A172 (cell line): ENCODE measurements at regions not wholly inside any gene's neighbourhood (a gene's known extent, or its start where the extent isn't known, plus 50 kb on each side); places are given as distances from the start of the nearest gene placed in this dataset.
A peak's percentile ranks its signal among the peaks of the same experiment; 100 is the strongest.
"Not testable (repeated sequence)": the region's sequence is repeated elsewhere in the genome, so short reads cannot be mapped to it uniquely, and the experiment has no call there.

ENCODE experiments used
- DNase-seq: peaks from one replicate; pipeline ENCODE4 v3.0.0-alpha.2; 2015; ENCODE audit warnings: low spot score

DNA sequence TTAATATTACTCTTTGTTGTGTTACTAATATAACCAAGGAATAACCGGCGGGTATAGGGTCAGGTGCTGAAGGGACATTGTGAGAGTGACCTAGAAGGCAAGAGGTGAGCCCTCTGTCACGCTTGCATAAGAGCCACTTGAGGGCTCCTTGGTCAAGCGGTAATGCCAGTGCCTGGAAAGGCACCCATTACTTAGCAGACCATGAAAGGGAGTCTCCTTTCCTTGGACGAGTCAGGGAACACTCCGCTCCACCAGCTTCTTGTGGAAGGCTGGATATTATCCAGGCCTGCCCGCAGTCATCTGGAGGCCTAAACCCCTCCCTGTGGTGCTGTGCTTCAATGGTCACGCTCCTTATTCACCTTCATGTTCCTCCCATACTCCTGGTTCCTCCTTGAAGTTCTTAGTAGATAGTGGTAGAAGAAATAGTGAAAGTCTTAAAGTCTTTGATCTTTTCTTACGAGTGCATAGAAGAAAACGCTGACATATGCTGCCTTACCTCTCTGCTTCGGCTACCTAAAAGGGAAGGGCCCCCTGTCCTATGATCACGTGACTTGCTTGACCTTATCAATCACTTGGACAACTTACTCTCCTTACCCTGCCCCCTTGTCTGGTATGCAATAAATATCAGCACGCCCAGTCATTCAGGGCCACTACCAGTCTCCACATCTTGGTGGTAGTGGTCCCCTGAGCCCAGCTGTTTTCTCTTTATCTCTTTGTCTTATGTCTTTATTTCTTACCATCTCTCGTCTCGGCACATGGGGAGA, 59.6 kb upstream of the DMRTB1 start:
- not testable (repeated sequence) for DNase-seq

DNA sequence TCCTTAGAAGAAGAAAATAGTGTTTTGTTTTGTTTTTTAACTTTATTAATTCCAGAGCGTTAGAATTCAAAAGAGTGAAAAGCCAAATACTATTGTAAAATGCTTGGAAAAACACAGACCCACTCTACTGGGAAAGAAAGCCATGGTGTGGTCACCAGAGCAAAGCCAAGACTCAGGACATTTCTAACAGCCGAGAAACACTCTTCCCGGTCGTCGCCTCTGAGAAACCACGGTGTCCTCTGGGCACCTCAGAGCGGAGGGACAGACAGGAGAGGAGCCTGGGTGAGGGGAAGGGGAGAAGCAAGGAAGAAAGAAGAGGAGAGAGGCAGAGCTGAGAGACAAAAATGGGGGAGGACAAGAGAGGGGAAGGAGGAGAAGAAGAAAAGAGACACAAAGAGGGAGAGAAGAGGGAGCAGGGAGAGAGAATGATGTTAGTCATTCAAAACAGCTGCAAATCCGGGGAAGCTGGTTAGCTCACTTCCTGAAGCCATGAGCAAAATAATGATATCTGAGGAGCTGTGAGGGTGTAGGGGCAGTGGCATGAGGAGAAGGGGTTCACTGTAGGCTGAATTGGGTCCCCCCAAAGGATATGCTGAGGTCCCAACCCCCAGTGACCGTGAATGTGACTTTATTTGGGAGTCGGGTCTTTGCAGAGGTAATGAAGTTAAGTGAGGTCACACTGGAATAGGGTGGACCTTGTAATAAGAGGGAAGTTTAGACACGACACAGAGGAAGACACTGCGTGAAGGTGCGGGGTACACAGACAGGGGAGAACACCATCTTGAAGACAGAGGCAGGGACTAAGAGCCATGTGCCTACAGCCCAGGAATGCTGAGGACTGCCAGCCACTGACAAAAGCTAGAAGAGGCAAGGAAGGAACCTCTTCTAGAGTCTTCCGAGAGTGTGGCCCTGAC, 58.2 kb upstream of the DMRTB1 start:
- DNase-seq: no peak

DNA sequence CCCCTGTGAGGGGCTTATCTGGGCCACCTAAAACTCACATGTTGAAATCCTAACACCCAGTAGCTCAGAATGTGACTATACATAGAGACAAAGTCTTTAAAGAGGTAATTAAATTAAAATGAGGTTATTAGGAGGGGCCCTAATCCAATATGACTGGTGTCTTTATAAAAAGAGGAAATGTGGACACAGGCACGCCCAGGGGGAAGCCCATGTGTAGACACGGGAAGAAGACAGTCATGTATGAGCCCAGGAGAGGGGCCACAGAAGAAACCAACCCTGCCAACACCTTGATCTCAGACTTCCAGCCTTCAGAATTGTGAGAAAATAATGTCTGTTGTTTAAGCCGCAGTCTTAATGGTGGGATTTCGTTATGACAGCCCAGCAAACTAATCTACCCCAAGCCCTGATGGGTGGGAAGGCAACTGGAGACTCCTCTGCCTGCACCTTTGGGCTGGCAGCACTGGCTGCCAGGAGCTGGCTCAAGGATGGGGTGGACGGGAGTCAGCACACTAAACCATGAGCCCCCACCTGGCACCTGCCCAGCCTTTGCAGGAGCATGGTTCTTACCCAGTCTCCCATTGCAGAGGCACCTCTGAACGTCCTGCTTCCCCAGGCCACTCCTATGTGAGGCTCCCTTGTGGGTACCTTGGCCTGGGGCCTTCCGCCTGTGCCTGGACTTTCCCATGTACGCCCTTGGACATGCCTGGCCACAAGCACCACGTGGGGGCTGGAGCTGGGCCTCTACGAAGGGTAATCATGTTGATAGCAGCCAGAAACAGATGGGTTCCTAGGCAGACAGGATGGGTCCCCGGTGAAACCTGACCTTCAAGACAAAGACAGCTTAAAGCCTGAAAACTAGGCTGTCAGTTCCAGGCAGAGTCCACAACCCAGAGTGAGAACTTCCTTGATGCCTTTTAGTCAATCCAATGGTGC, 57.1 kb upstream of the DMRTB1 start:
- DNase-seq: no peak

DNA sequence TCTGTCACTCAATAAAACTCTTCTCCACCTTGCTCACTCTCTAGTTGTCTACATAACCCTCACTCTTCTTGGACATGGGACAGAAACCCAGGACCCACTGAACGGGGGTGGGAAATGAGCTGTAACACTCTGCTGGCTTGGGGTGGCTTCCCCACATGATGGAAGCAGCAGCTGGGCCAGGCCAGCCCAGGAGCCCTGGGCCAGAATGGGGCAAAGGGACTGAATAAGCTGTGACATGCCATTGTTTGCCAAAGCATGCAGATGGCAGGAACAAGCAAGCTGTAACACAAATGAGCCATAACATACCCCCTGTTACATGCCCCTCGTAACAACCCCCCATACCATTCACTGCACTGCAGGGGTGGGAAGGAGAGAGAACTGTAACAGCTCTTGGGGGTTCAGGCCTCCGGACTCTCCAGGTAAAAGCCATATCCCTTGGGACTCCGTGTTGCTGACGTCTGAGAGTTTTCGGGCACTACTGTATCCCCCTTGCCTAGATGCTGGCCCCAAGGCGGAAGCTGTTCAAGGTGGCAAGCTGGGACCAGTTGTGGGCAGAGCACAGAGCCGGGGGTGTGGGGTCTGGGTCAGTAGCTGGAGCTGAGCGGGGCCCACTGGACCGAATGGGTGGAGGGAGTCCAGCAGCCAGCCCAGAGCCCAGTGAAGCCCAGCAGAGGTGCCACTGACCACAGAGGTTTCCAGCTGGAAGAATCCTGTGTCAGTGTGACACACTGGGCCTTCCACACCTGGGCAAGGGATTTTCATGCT, 56.1 kb upstream of the DMRTB1 start:
- no peak for DNase-seq

DNA sequence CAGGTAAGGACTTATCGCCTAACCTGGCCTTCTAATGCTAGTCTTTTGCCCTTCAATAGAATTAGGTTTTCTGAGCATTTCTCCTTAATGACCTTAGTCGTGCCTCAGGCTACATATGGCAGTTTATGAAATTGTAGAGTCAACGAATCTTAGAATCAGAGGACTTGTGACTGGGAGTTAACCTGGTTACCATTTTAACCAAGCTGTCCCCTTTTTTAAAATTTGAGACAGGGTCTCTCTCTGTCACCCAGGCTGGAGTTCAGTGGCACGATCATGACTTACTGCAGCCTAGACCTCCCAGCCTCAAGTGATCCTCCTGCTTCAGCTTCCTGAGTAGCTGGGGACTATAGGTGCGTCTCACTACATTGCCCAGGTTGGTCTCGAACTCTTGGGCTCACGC, 53.5 kb upstream of the DMRTB1 start:
- DNase-seq: no peak

DNA sequence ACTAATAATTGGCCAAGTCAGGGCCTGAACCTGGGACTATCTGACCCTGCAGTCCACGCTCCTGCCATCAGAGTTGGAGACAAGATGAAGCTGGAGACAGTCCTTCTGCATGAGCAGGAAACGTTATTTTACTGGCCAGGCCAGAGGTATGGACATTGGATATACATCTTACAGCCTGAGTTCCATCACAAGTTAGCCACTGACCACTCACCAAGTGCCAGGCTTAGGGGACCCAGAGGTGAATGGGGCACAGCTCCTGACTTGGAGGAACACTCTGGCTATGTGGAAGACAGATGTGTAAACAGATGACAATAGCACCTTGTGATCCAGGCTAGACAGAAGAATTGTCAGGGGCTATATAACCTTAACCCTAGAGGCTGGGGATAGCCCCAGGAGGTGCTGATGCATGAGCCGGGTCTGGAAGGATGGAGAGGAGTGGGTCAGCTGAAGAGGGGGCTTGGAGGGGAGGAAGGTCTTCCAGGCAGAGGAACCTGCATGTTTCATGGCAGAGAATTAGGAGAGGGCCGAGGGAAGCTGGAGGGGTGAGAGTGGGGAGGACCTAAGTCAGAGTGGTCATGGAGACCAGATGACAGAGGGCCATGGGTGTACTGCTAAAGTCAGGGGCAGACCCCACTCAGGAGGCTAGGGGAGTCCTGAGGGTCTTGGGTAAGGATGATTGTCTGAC, 52.5 kb upstream of the DMRTB1 start:
- DNase-seq: no peak

DNA sequence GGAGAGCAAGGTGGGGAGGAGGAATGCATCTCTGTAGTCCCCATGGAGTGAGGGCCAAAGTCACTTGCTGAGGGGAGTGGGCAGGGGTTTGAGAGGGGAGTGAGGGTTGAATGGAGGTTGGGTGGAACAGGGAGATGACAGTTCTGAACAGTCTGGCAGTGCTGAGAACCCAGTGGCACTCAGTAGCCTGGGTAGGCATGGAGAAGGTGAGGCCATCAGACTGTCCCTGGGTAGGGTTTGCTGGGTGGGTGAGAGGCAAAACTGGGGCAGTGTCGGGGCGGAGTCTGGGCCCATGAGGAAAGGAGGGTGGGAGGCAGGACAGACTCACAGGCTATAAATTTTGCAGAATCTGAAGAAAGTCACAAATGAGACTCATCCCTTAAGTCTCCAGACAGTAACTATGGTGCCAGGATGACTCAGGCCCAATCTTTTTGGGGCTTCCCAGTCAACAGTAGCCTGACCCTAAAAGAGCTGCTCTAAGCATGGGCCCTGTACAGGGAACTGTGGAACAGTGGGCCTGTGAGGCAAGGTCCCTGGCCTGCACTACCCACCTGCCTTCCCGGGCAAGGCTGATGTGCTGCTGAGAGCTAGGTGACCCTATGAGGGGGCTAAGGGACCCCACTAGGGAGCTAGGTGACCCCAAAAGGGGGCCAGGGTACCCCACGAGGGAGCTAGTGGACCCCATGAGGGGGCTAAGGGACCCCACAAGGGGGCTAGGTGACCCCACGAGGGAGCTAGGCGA, 51.0 kb upstream of the DMRTB1 start:
- DNase-seq: peak; percentile 42

DNA sequence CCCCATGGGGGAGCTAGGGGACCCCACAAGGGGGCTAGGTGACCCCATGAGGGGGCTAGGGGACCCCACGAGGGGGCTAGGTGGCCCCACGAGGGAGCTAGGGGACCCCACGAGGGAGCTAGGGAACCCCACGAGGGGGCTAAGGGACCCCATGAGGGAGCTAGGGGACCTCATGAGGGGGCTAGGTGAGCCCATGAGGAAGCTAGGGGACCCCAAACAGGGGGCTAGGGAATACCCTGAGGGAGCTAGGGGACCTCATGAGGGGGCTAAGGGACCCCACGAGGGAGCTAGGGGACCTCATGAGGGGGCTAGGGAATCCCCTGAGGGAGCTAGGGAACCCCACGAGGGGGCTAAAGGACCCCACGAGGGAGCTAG, 50.5 kb upstream of the DMRTB1 start:
- no peak for DNase-seq

DNA sequence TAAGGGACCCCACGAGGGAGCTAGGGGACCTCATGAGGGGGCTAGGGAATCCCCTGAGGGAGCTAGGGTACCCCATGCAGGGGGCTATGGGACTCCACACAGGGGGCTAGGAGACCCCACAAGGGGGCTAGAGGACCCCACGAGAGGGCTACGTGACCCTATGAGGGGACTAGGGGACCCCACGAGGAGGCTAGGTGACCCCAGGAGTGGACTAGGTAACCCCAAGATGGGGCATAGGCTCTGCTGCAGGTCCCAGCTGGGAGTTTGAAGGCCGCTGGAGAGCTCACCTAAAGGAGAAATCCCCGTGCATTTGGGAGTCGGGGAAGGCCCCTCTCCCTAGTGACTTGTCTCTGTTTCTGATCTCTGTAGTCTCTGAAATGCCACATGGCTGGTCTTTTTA, 50.0 kb upstream of the DMRTB1 start:
- no peak for DNase-seq
